Osteocyte (in vitro differentiated cells): ENCODE measurements at regions not wholly inside any gene's neighbourhood (a gene's known extent, or its start where the extent isn't known, plus 50 kb on each side); places are given as distances from the start of the nearest gene placed in this dataset.

Experiments used
- DNase-seq: peaks from one replicate; pipeline ENCODE4 v3.0.0; 2021; ENCODE audit warnings: mixed read lengths; ENCODE audit not compliant: unreplicated experiment; ENCODE audit errors: extremely low spot score
- H3K27ac Mint-ChIP-seq: one replicate; pipeline ENCODE4 v1.8.0; 2021; ENCODE audit warnings: mild to moderate bottlenecking, mixed read lengths; ENCODE audit not compliant: unreplicated experiment
- H3K27me3 Mint-ChIP-seq: one replicate; pipeline ENCODE4 v1.8.0; 2021; ENCODE audit warnings: mixed read lengths; ENCODE audit not compliant: unreplicated experiment
- H3K36me3 Mint-ChIP-seq: one replicate; pipeline ENCODE4 v1.8.0; 2021; ENCODE audit warnings: mixed read lengths; ENCODE audit not compliant: unreplicated experiment
- H3K4me1 Mint-ChIP-seq: one replicate; pipeline ENCODE4 v1.8.0; 2021; ENCODE audit warnings: mixed read lengths; ENCODE audit not compliant: unreplicated experiment
- H3K4me3 Mint-ChIP-seq: one replicate; pipeline ENCODE4 v1.8.0; 2021; ENCODE audit warnings: mild to moderate bottlenecking, moderate library complexity, mixed read lengths; ENCODE audit not compliant: unreplicated experiment
- H3K9me3 Mint-ChIP-seq: one replicate; pipeline ENCODE4 v1.8.0; 2021; ENCODE audit warnings: mixed read lengths; ENCODE audit not compliant: unreplicated experiment
- TF ChIP-seq, protein P1 (sequence below): fragments of 200-600 bp; sonication (generic); IDR thresholded peaks from 2 replicates; pipeline ENCODE4 v1.5.0; 2021; ENCODE audit warnings: antibody characterized with exemption, mild to moderate bottlenecking, moderate library complexity

DNA sequence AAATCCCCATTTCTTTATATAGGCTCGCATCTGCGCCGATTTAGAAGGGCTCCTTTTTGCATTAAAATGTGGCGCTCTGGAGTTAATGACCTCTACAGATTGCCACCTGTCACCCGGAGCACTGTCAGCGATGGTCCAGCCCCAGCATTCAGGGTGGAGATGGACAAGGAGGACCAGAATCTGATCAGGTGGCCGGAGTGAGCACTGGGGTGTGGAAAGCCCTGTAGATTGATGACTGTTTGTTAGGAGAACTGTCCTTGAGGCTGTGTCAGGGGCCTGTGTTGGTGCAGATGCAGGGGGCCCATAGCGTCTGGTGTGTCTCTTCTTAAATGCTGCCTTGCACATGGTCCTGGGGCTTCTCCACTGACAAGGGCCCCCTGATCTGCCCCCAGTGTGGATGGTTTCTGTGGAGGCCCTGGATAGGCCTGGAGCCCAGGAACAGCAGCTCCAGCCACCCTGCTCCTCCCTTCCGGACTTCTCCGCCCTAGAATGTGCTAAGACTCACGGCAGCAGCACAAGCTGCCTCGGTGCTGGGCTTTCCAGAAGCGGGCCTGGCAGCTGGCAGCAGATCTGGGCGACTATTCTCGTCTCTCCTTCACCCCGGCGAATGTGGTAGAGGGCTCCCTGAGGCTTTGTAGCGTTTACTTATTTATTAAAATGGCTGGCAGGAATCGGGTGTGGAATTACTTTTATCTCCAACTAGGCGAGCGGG lies 1333.3 kb downstream of the BRD1 start:
- H3K27me3 Mint-ChIP-seq = no peaks in the 10 kb centered on the region
- H3K9me3 Mint-ChIP-seq = no peaks in the 10 kb centered on the region
- no peak overlapping the region for H3K27ac Mint-ChIP-seq

DNA sequence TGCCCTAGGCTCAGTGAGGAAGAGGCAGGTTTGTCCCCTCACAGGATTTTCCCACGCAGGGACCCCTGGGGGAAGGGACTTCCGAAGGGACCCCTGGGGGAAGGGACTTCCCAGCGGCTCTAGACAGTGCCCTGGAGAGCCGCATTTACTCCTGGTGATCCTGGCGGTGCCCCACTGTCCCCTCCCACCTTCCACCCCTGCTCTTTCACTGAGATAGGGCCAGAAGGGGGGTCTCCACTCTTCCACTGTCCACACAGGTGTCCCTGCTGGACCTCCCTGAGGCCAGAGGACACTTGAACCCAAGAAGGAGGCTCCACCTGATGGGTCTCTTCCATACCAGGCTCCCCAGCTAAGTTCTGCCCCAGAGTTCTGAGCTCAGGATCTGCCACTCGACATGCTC lies 1333.9 kb downstream of the BRD1 start:
- H3K4me3 Mint-ChIP-seq = no peak overlapping the region
- no peaks in the 10 kb centered on the region for H3K36me3 Mint-ChIP-seq
- peaks cover 38% of the 10 kb centered on the region for H3K4me1 Mint-ChIP-seq
- H3K27ac Mint-ChIP-seq = no peak overlapping the region
- no peak for DNase-seq
- TF ChIP-seq, protein P1, sequence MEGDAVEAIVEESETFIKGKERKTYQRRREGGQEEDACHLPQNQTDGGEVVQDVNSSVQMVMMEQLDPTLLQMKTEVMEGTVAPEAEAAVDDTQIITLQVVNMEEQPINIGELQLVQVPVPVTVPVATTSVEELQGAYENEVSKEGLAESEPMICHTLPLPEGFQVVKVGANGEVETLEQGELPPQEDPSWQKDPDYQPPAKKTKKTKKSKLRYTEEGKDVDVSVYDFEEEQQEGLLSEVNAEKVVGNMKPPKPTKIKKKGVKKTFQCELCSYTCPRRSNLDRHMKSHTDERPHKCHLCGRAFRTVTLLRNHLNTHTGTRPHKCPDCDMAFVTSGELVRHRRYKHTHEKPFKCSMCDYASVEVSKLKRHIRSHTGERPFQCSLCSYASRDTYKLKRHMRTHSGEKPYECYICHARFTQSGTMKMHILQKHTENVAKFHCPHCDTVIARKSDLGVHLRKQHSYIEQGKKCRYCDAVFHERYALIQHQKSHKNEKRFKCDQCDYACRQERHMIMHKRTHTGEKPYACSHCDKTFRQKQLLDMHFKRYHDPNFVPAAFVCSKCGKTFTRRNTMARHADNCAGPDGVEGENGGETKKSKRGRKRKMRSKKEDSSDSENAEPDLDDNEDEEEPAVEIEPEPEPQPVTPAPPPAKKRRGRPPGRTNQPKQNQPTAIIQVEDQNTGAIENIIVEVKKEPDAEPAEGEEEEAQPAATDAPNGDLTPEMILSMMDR = no peak
- H3K27me3 Mint-ChIP-seq = no peaks in the 10 kb centered on the region
- H3K9me3 Mint-ChIP-seq = no peaks in the 10 kb centered on the region

More for the DNA sequence above, 1333.3 kb downstream of the BRD1 start:
- no peak for DNase-seq
- H3K4me3 Mint-ChIP-seq = no peak overlapping the region
- TF ChIP-seq, protein P1 = no peak
- peaks cover 42% of the 10 kb centered on the region for H3K4me1 Mint-ChIP-seq
- H3K36me3 Mint-ChIP-seq = no peaks in the 10 kb centered on the region

DNA sequence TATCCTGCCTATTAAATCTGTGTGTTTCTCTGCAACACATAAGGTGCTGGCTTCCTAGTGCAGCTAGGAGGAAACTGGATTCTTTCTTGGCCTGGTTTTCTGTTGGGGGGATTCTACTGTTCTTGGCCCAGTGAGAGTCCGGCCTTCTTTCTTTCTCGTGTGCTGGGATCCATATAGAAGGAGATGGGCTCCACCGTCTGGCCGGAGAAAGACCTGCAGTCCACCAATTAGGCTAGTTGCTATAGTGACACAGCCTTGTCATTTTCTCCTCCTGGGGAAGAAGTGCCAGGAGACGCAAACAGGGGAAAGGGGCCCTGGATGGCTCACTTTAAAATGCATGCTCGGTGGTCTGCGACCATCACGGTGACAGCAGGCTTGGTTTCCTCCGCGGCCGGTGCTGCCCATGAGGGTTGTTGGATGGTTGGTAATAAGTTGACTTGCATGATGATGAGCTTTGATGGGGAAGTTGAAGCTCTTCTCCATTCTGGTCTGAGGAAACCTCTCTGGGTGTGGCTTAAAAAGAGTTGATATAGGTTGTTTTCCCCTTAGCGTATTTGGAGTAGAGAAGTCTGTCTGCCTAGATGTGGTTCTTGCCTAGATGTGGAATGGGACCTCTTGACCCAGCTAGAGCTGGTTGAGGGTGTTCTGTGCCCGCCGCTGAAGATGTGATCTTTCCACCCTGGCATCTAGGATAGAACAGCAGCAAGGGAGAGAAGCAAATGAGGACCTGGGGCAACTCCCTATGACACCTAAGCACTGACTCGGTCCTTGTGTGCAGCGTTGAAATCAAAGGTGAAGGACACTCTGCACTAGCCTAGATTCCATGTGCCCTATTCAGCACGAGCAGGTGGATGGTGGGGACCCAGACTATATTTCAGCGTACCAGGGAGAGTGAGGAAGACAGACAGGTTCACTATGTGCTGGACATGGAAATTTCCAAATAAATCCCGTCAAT lies 1335.0 kb downstream of the BRD1 start:
- Mint-ChIP-seq H3K4me1 (peaks cover 38% of the 10 kb centered on the region), H3K27ac (peak overlapping the region; percentile 56), H3K9me3 (no peaks in the 10 kb centered on the region), H3K4me3 (peak overlapping the region; percentile 41), H3K36me3 (no peaks in the 10 kb centered on the region), H3K27me3 (no peaks in the 10 kb centered on the region)
- no peak for DNase-seq
- TF ChIP-seq, protein P1 = peak; percentile 91

DNA sequence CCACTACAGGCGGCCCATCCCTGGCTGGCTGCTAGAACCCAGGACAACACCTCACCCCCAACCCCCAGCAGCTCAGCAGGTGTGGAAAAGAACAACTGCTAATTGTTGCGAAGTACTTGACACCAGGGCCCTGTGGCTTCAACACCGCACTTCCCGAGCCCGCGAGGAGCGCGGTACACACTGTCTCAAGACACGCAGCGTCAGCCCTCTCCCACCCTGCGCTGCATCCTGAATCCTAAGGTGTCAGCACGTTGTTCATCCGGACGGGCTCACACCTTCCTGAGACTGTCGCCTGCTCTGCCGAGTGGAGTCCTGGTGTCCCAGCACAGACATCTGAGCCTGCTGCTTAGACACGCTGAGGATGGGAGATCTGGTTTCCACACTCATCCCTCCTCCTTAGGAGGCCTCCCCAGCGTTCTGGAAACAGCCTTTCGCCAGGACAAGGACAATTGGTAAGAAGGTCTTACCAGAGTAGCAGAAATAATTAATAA lies 1336.2 kb downstream of the BRD1 start:
- H3K27ac Mint-ChIP-seq = no peak overlapping the region
- no peaks in the 10 kb centered on the region for H3K9me3 Mint-ChIP-seq
- no peaks in the 10 kb centered on the region for H3K27me3 Mint-ChIP-seq
- peaks cover 37% of the 10 kb centered on the region for H3K4me1 Mint-ChIP-seq
- H3K36me3 Mint-ChIP-seq = no peaks in the 10 kb centered on the region
- peak overlapping the region; percentile 77 for H3K4me3 Mint-ChIP-seq
- no peak for DNase-seq
- TF ChIP-seq, protein P1 = no peak
